ENCODE measurements at regions not wholly inside any gene's neighbourhood (a gene's known extent, or its start where the extent isn't known, plus 50 kb on each side); places are given as distances from the start of the nearest gene placed in this dataset.

DNA sequence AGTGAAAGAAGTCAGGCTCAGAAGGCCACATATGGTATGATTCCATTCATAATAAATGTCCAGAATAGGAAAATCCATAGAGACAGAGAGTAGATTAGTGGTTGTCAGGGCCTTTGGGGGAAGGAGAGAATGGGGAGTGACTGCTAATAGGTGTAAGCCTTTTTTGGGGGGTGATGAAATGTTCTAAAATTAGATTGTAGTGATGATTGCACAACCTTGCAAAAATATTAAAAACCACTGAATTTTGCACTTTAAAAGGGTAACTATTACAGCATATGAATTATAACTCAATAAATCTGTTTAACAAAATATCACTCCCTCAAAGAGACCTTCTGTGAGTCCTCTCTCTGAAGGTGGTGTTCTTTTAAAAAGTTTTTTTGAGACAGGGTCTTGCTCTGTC is 72.3 kb upstream of the GRK3 start:
- Histone ChIP-seq H3K27me3 (replicated peaks in 1 of 4; ENCODE audit: control insufficient read depth in 3 of 4, extremely low read depth in 1 of 4, insufficient read depth in 3 of 4, low read length in 3 of 4) (no peaks in the 10 kb centered on the region), H3K23ac (ENCODE audit: insufficient read length) (no peak overlapping the region), H3K27ac (ENCODE audit: low read depth, low read length) (no peak overlapping the region), H3K9me3 (ENCODE audit: insufficient read depth in 2 of 2, low read depth in 1 of 2, low read length in 1 of 2) (no peaks in the 10 kb centered on the region), H3K79me2 (ENCODE audit: control insufficient read depth in 1 of 2, insufficient read depth in 2 of 2, low read length in 2 of 2) (no peaks in the 10 kb centered on the region), H3K23me2 (ENCODE audit: low read depth, low read length) (peaks cover 9% of the 10 kb centered on the region; the same call in 1 of the 2 replicates), H2BK12ac (ENCODE audit: low read depth, low read length) (no peak overlapping the region), H3K79me1 (ENCODE audit: low read depth, low read length) (no peaks in the 10 kb centered on the region; the same call in 1 of the 2 replicates), H4K20me1 (replicated peaks in 1 of 2; ENCODE audit: control insufficient read depth in 1 of 2, insufficient read depth in 2 of 2, low read length in 2 of 2) (peaks cover 0 to 6% of the 10 kb centered on the region in 2 experiments), H3K4ac (replicated peaks; ENCODE audit: insufficient read length, low read depth, low read length) (no peak overlapping the region), H2BK15ac (ENCODE audit: low read length) (no peak overlapping the region), H4K91ac (replicated peaks; ENCODE audit: insufficient read length, low read length) (no peak overlapping the region), H2AK5ac (ENCODE audit: low read depth, low read length) (no peak overlapping the region), H3K4me2 (ENCODE audit: insufficient read depth in 1 of 2, low read depth in 2 of 2, low read length in 2 of 2) (no peak overlapping the region), H2BK120ac (replicated peaks; ENCODE audit: low read depth, low read length) (no peak overlapping the region), H3K36me3 (ENCODE audit: control insufficient read depth in 2 of 4, insufficient read depth in 4 of 4, low read length in 3 of 4) (no peaks in the 10 kb centered on the region; a peak in 1 of 8 replicates), H4K8ac (ENCODE audit: extremely low read depth, insufficient read depth, low read length) (no peak overlapping the region), H3K18ac (ENCODE audit: extremely low read depth, low read length) (no peak overlapping the region), H4K5ac (ENCODE audit: insufficient read length, low read depth, low read length) (no peak overlapping the region), H2AFZ (ENCODE audit: low read length) (no peak overlapping the region), H3K4me1 (replicated peaks in 1 of 4; ENCODE audit: control insufficient read depth in 3 of 4, insufficient read depth in 4 of 4, low read length in 3 of 4) (no peaks in the 10 kb centered on the region; a peak in 1 of 7 replicates), H3K14ac (ENCODE audit: insufficient read length) (no peak overlapping the region), H3K56ac (replicated peaks; ENCODE audit: insufficient read length, low read depth, low read length) (no peak overlapping the region), H2BK20ac (ENCODE audit: low read length) (no peak overlapping the region), H3K4me3 (ENCODE audit: extremely low read depth in 1 of 4, insufficient read depth in 2 of 4, low read depth in 3 of 4, low read length in 4 of 4) (no peak overlapping the region), H3K9ac (replicated peaks in 1 of 4; ENCODE audit: extremely low read depth in 1 of 4, low read depth in 3 of 4, low read length in 3 of 4) (no peak overlapping the region), H2BK5ac (ENCODE audit: low read depth, low read length) (no peak overlapping the region)
- POLR2A ChIA-PET (ENCODE audit: partially characterized antibody): interaction anchor here (0.9 kb wide), 1 partner anchor 10 kb away, joined by 4 read pairs; no protein-coding TSS in a partner anchor
- FAIRE-seq (no peak), DNase-seq (ENCODE audit: low read depth in 1 of 2, low spot score in 2 of 2) (no peak)
- CTCF ChIA-PET (ENCODE audit: partially characterized antibody): no interaction called here
- TF ChIP-seq, protein P1, sequence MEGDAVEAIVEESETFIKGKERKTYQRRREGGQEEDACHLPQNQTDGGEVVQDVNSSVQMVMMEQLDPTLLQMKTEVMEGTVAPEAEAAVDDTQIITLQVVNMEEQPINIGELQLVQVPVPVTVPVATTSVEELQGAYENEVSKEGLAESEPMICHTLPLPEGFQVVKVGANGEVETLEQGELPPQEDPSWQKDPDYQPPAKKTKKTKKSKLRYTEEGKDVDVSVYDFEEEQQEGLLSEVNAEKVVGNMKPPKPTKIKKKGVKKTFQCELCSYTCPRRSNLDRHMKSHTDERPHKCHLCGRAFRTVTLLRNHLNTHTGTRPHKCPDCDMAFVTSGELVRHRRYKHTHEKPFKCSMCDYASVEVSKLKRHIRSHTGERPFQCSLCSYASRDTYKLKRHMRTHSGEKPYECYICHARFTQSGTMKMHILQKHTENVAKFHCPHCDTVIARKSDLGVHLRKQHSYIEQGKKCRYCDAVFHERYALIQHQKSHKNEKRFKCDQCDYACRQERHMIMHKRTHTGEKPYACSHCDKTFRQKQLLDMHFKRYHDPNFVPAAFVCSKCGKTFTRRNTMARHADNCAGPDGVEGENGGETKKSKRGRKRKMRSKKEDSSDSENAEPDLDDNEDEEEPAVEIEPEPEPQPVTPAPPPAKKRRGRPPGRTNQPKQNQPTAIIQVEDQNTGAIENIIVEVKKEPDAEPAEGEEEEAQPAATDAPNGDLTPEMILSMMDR (IDR thresholded peaks at IDR 0.05; ENCODE audit: control extremely low read depth in 1 of 3, insufficient read depth in 1 of 3, low read depth in 1 of 3, low read length in 3 of 3): no peak
- TF ChIP-seq, protein P2, sequence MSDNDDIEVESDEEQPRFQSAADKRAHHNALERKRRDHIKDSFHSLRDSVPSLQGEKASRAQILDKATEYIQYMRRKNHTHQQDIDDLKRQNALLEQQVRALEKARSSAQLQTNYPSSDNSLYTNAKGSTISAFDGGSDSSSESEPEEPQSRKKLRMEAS (IDR thresholded peaks at IDR 0.05): no peak
- TF ChIP-seq BRCA1 (IDR thresholded peaks at IDR 0.05; ENCODE audit: low read depth, low read length) (no peak), SUZ12 (IDR thresholded peaks at IDR 0.05; ENCODE audit: low read length) (no peak), RXRA (IDR thresholded peaks at IDR 0.05; ENCODE audit: insufficient read depth, low read depth, low read length) (no peak), TAF7 (optimal IDR thresholded peaks at IDR 0.05; ENCODE audit: borderline replicate concordance, low read depth, low read length) (no peak), CBX5 (IDR thresholded peaks at IDR 0.05; ENCODE audit: low read depth, low read length) (no peak), SP4 (IDR thresholded peaks at IDR 0.05; ENCODE audit: low read length) (no peak), NRF1 (IDR thresholded peaks at IDR 0.05; ENCODE audit: low read depth, low read length) (no peak), POLR2AphosphoS5 (IDR thresholded peaks at IDR 0.05; ENCODE audit: low read depth, low read length) (no peak), CHD1 (IDR thresholded peaks at IDR 0.05; ENCODE audit: low read depth, low read length) (no peak)

All from H1 (cell line).